GM12891 (cell line): ENCODE measurements at regions not wholly inside any gene's neighbourhood (a gene's known extent, or its start where the extent isn't known, plus 50 kb on each side); places are given as distances from the start of the nearest gene placed in this dataset.
A peak's percentile ranks its signal among the peaks of the same experiment; 100 is the strongest.

Experiments used
- DNase-seq: peaks from one replicate; pipeline ENCODE4 v3.0.0; 2011; ENCODE audit warnings: low spot score; ENCODE audit not compliant: insufficient read length
- FAIRE-seq: peaks from 2 replicates; lab custom pipeline; 2011; peaks lifted over from hg19 to GRCh38; lab: Jason Lieb, UNC
- PAX5 ChIP-seq: IDR thresholded peaks from 2 replicates; pipeline ENCODE4 v1.6.1; 2011; ENCODE audit warnings: low read length, moderate library complexity, mild to moderate bottlenecking; ENCODE audit not compliant: insufficient read depth, severe bottlenecking
- POLR2A ChIP-seq: IDR thresholded peaks from 2 replicates; pipeline ENCODE4 v1.6.1; 2011; ENCODE audit warnings: low read depth, low read length, control low read depth
- POLR2AphosphoS5 ChIP-seq: IDR thresholded peaks from 2 replicates; pipeline ENCODE4 v1.6.1; 2011; ENCODE audit warnings: low read depth, low read length, control low read depth
- POU2F2 ChIP-seq: IDR thresholded peaks from 2 replicates; pipeline ENCODE4 v1.6.1; 2011; ENCODE audit warnings: low read depth, mild to moderate bottlenecking, control low read depth, low read length, moderate library complexity
- SPI1 ChIP-seq: IDR thresholded peaks from 2 replicates; pipeline ENCODE4 v1.6.1; 2011; ENCODE audit warnings: low read depth, low read length, control low read depth
- TAF1 ChIP-seq: IDR thresholded peaks from 2 replicates; pipeline ENCODE4 v1.6.1; 2011; ENCODE audit warnings: low read depth, low read length, control low read depth

DNA sequence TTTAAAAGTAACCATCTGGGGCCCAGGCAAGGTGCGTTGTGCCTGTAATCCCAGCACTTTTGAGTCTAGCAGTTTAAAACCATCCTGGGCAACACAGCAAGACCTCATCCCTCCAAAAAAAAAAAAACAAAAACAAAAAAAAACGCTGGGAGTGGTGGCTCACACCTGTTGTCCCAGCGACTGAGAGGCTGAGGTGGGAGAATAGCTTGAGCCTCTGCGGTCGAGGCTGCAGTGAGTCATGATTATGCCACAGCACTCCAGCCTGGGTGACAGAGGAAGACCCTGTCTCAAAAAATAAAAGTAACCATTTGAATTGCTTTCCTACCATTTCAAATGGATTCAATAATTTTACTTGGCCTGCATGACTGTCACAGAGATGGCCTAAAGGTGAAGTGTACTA, 186.5 kb upstream of the ATP2B1 start:
- FAIRE-seq, result no peak

DNA sequence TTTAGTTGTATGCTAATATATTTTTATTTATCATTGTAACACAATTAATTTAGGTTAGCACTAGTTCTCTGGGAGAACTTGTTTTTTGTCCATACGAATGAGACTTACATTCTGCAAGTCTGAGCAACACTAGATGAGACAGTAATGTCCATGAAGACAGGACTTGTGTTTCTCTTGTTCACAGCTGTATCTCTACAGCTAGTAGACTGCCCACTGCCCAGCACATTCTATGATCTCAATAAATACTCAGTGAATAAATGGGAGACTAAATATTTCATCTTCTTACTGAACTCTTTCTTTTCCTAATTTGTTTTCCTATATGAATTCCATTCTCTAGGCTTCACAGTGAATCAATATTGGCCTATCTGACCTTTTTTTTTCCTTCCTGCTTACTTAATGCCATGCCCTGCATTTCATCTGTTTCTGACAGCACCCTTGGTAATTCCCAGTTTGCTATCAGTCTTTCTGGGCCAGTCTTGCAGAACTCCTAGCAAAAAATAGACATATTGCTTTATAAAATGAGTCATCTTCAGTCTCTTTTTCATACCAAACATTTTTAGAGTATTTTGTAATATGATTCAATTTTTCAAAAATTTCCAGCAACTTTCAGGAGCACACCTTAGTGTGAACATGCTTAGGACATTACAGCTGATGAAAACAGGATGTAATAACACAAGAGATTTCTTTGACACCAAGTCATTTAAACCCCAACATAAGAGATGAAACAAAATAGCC, 185.5 kb upstream of the ATP2B1 start:
- no peak for TF ChIP-seq PAX5
- no peak for TF ChIP-seq TAF1
- TF ChIP-seq POLR2A, result no peak
- no peak for TF ChIP-seq POU2F2
- TF ChIP-seq POLR2AphosphoS5, result no peak
- no peak for TF ChIP-seq SPI1
- FAIRE-seq (no peak), DNase-seq (no peak)

More for the DNA sequence above, 186.5 kb upstream of the ATP2B1 start:
- DNase-seq, result no peak
- no peak for TF ChIP-seq POLR2A
- TF ChIP-seq POU2F2, result no peak
- TF ChIP-seq PAX5, result no peak
- TF ChIP-seq POLR2AphosphoS5, result no peak
- no peak for TF ChIP-seq SPI1
- no peak for TF ChIP-seq TAF1

DNA sequence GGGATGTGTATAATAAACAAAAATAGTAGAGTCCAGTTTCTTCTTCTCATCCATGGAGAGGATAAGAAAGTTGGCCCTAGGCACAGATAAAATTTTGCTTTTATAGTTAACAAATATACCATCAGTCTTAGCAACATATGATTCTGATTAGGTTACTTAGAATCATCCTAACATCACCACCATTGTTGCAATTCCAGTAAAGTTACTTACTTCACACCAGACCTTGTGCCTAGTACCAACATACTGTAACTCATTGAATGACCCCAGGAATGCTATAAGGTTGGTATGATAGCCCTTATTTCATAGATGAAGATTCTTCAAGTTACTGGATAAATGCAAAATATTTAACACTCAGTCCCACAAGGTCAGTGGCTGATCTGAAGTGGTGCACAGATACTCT, 183.8 kb upstream of the ATP2B1 start:
- FAIRE-seq (no peak), DNase-seq (no peak)
- no peak for TF ChIP-seq POLR2AphosphoS5
- TF ChIP-seq PAX5, result no peak
- no peak for TF ChIP-seq POU2F2
- TF ChIP-seq TAF1, result no peak
- no peak for TF ChIP-seq SPI1
- no peak for TF ChIP-seq POLR2A

DNA sequence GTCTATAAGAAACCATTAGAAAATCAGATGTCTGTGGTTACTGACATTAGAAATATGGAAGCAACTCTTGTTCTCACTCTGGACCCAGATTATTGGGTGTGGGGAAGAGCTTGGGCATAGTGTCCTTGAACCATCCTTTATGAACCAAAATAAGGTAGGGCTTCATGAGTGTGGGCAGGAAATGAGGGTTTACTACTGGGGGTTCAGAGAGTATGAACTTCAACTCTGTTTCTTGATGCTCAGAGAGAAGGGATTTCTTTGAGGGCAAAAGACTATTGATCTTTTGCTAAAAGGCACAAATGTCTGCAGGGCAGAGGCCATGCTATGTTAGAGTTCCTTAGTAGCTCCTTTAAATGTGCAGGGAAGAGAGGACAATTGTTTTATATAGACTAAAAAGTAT, 183.3 kb upstream of the ATP2B1 start:
- DNase-seq (no peak), FAIRE-seq (no peak)
- no peak for TF ChIP-seq TAF1
- no peak for TF ChIP-seq POLR2AphosphoS5
- no peak for TF ChIP-seq POLR2A
- no peak for TF ChIP-seq SPI1
- TF ChIP-seq POU2F2, result no peak
- no peak for TF ChIP-seq PAX5

DNA sequence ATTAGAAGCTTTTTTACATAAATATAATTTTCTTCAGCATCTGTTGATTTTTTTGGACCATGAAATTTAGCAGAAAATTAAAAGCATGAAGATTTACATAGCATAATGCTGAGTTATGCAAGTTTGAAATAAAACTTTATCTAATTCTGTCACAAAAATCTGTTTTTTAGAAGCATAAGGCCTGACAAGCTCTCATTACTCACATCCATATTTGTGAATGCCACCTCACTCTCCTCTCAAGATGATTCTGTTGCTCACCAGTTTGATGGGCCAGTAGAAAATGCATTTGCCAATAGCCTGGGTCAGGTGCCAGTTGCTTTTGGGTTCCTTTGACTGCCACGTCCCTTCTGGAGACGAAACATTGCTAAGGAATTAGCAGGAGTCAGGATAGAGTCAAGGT, 181.5 kb upstream of the ATP2B1 start:
- TF ChIP-seq PAX5, result no peak
- no peak for TF ChIP-seq POLR2AphosphoS5
- no peak for TF ChIP-seq POLR2A
- no peak for TF ChIP-seq SPI1
- no peak for TF ChIP-seq POU2F2
- TF ChIP-seq TAF1, result no peak
- FAIRE-seq, result no peak
- no peak for DNase-seq

DNA sequence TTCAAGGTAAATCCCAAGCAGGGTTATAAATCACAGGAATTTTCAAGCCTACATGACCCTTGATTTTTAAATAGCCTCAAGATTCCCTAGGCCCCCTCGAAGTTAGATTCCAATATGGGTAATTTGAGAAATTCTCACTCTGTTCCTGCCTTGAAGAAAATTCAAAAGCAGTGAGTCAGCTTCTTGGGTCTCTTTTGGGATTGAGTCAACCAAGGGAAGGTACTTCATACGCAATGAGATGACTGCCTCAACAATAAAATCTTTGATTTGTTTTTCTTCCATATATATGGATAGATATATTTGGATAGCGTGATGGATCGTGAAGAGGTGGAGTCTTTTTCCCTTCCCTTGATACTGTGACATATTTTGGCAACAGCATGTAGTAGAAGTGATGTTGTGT, 180.4 kb upstream of the ATP2B1 start:
- FAIRE-seq (no peak), DNase-seq (no peak)
- TF ChIP-seq TAF1, result no peak
- no peak for TF ChIP-seq POU2F2
- TF ChIP-seq POLR2A, result no peak
- TF ChIP-seq POLR2AphosphoS5, result no peak
- no peak for TF ChIP-seq PAX5

DNA sequence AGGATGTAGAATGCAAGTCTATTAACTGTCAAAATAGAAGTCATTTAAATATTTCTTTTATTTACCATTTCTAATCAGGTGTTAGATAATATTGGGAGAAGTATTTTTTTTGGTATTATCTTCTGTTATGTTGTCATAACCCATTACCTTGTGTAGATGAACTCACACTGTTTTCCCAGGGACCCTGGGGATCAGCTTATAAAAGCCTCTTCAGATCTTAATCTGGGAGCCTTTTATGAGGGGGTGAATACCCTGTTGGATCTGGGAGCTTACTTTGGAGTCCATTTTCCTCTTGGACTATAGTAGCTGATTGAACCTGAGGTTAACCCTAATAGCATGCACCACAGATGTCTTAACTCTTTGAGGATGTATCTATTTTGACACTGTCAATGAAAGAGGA, 176.3 kb upstream of the ATP2B1 start:
- TF ChIP-seq SPI1 (no peak), TAF1 (no peak), POU2F2 (no peak), PAX5 (no peak), POLR2AphosphoS5 (no peak), POLR2A (no peak)
- FAIRE-seq, result no peak
- no peak for DNase-seq

DNA sequence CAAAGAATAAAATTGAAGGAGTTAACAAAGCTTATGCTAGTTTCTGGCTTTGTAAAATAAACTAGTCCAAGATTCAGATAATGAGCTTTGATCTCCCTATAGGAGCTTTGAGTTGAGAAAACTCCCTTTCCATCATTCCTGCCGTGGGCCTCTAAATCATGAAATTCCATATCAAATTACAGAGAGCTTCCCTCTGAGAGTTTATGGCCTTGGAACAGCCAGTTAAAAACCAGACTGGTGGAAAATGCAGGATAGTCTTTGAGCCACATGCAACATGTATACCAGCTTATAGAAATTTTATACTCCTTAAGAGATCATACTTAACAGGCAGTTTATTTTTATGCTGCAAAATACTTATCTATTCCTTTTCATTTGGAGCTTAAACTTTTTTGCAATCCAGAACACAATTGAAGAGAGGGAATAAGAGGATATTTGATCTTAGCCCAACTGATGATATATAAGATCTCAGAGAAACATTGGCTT, 175.8 kb upstream of the ATP2B1 start:
- TF ChIP-seq PAX5, result no peak
- TF ChIP-seq TAF1, result no peak
- no peak for TF ChIP-seq POU2F2
- no peak for DNase-seq
- FAIRE-seq, result no peak

DNA sequence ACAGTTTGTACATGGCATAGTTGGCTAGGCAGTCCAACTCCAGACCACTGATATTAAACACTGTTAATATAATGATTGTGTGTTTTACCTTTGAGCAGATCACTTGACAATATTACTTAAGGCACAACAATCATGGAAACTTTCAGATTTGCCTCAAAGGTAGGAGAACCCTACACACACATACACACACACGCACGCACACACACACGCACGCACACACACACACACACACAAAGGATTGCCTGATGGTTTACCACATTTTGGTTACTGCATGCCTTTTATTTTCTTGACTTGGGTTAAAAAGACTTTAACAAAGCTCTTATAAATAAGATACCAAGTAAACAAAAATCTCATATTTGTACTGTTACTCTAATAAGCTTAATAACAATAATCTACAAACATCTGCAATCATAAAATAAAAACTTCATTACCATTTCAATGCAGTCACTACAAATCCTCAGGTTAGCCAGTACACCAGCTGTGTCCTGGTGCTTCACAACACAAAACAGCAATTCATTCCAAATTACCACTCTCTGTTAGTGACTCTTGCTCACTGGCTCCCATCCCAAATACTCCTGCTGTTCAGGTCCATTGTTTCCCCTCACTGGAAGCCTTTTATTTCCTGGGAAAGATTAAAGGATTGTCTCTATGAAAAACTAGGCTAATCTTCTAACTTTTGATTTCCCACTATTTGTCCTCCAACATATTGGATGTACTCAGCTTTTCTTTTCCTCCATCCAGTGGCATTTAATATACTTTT, 175.2 kb upstream of the ATP2B1 start:
- FAIRE-seq, result peak; percentile 82
- no peak for DNase-seq
- TF ChIP-seq TAF1 (no peak), POLR2AphosphoS5 (no peak), SPI1 (no peak), POU2F2 (no peak), POLR2A (no peak), PAX5 (no peak)
